Fibroblast of lung (primary cell): ENCODE measurements at regions not wholly inside any gene's neighbourhood (a gene's known extent, or its start where the extent isn't known, plus 50 kb on each side); places are given as distances from the start of the nearest gene placed in this dataset.
A peak's percentile ranks its signal among the peaks of the same experiment; 100 is the strongest.

Experiments
- DNase-seq, 2 donors: peaks; one replicate each; pipeline versions ENCODE4 v3.0.0 to v3.0.0-alpha.2; 2010; ENCODE audit warnings: low read depth in 2 of 2
- H2AFZ ChIP-seq: 2 replicates; pipeline ENCODE4 v1.5.1; 2012; ENCODE audit warnings: low read length, control low read depth, inconsistent platforms
- H3K27ac ChIP-seq: 2 replicates; pipeline ENCODE4 v1.5.1; 2011; ENCODE audit warnings: low read length, control low read depth; ENCODE audit not compliant: insufficient read depth
- H3K27me3 ChIP-seq: 2 replicates; pipeline ENCODE4 v1.5.1; 2011; ENCODE audit warnings: mild to moderate bottlenecking, low read length; ENCODE audit not compliant: control insufficient read depth, insufficient read depth
- H3K36me3 ChIP-seq: 2 replicates; pipeline ENCODE4 v1.5.1; 2011; ENCODE audit warnings: low read length; ENCODE audit not compliant: control insufficient read depth, insufficient read depth
- H3K4me1 ChIP-seq: 2 replicates; pipeline ENCODE4 v1.5.1; 2011; ENCODE audit warnings: low read length; ENCODE audit not compliant: control insufficient read depth, insufficient read depth; ENCODE audit errors: extremely low read depth
- H3K4me2 ChIP-seq: 2 replicates; pipeline ENCODE4 v1.5.1; 2011; ENCODE audit warnings: low read length, control low read depth; ENCODE audit not compliant: insufficient read depth; ENCODE audit errors: extremely low read depth
- H3K4me3 ChIP-seq, 4 experiments: fragments of 200-600 bp in 1 of 4; sonication (generic) in 1 of 4; replicated peaks in 1 of 4; 2 replicates each; pipeline ENCODE4 v1.5.1; 2011 to 2016; ENCODE audit warnings: low read length in 4 of 4, low read depth in 3 of 4, mild to moderate bottlenecking in 3 of 4, control low read depth in 2 of 4, inconsistent platforms in 1 of 4, mixed read lengths in 1 of 4; ENCODE audit not compliant: insufficient read depth in 1 of 4; ENCODE audit errors: control extremely low read depth in 1 of 4
- H3K79me2 ChIP-seq: 2 replicates; pipeline ENCODE4 v1.5.1; 2012; ENCODE audit warnings: mild to moderate bottlenecking, low read length, inconsistent platforms; ENCODE audit not compliant: control insufficient read depth, insufficient read depth
- H3K9ac ChIP-seq: 2 replicates; pipeline ENCODE4 v1.5.1; 2011; ENCODE audit warnings: mild to moderate bottlenecking, low read length, control low read depth; ENCODE audit not compliant: insufficient read depth
- H3K9me3 ChIP-seq: 2 replicates; pipeline ENCODE4 v1.5.1; 2012; ENCODE audit warnings: low read depth, low read length; ENCODE audit not compliant: control insufficient read depth, insufficient read depth
- H4K20me1 ChIP-seq: 2 replicates; pipeline ENCODE4 v1.5.1; 2011; ENCODE audit warnings: low read length; ENCODE audit not compliant: control insufficient read depth, insufficient read depth; ENCODE audit errors: extremely low read depth
- EZH2 ChIP-seq: IDR thresholded peaks from 2 replicates; pipeline ENCODE4 v1.5.1; 2012; ENCODE audit warnings: low read length, control low read depth, mild to moderate bottlenecking; ENCODE audit errors: missing control alignments
- TF ChIP-seq, protein P1 (sequence below), 2 donors: IDR thresholded peaks in 1 of 2; conservative IDR thresholded peaks in 1 of 2; 1 replicate in 1 of 2; 2 replicates in 1 of 2; pipeline ENCODE4 v1.5.1; 2011 to 2012; ENCODE audit warnings: low read length in 2 of 2, control low read depth in 1 of 2, inconsistent platforms in 1 of 2, low read depth in 1 of 2, mild to moderate bottlenecking in 1 of 2

DNA sequence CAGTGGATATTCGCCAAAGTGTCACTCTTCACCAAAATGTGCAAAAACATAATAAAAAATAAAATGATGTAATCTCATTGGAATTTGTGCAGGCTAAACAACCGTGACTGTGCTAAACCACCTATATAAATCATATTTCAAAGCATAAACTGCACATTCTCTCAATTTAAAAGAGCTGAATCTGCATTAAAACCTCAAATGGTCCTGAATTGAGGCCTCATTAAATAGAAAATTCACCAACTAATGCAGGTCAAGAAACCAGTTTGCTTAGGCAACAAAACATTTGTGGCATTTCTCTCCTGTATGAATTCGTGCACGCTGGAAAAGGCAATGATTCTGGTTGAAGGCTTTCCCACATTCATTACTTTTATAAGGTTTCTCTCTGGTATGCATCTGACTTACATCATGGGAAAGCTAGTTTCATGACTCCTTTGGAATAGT is 80.1 kb upstream of the IFNG-AS1 start:
- Histone ChIP-seq H3K36me3 (no peaks in the 10 kb centered on the region), H3K4me2 (no peak overlapping the region), H3K4me3 (no peak overlapping the region), H3K9me3 (no peaks in the 10 kb centered on the region), H3K4me1 (peaks cover 8% of the 10 kb centered on the region), H3K27me3 (no peaks in the 10 kb centered on the region), H4K20me1 (no peaks in the 10 kb centered on the region), H3K79me2 (no peaks in the 10 kb centered on the region), H3K9ac (no peak overlapping the region), H2AFZ (no peak overlapping the region), H3K27ac (no peak overlapping the region)
- peak; percentile 12 to 94 for DNase-seq
- TF ChIP-seq EZH2, result no peak
- TF ChIP-seq, protein P1, sequence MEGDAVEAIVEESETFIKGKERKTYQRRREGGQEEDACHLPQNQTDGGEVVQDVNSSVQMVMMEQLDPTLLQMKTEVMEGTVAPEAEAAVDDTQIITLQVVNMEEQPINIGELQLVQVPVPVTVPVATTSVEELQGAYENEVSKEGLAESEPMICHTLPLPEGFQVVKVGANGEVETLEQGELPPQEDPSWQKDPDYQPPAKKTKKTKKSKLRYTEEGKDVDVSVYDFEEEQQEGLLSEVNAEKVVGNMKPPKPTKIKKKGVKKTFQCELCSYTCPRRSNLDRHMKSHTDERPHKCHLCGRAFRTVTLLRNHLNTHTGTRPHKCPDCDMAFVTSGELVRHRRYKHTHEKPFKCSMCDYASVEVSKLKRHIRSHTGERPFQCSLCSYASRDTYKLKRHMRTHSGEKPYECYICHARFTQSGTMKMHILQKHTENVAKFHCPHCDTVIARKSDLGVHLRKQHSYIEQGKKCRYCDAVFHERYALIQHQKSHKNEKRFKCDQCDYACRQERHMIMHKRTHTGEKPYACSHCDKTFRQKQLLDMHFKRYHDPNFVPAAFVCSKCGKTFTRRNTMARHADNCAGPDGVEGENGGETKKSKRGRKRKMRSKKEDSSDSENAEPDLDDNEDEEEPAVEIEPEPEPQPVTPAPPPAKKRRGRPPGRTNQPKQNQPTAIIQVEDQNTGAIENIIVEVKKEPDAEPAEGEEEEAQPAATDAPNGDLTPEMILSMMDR (conservative IDR thresholded peaks at IDR 0.05 in 1 of 2, IDR thresholded peaks at IDR 0.05 in 1 of 2; ENCODE audit: low read depth in 1 of 2, low read length in 2 of 2), result no peak

DNA sequence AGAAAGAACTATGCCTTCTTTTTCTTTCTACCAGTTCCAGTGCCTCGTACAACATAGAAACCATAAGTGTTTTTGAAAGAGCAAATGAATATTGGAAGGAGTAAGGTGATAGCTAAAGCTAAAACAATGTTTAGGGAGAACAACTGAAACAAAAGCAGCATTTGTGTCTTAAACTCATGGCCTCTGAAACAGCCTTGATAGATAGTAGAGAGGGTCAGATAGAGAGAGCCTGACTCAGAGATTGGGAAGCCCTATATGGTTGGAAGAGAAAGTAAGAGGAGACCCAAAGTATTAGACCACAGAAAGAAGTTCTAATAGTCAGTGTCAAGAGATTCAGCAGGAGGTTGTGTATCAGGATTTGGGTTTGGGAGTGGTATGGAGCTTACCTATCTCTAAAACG is 79.6 kb upstream of the IFNG-AS1 start:
- peak overlapping the region; percentile 70 for H3K27ac ChIP-seq
- DNase-seq, result peak in 1 of 2 donors; percentile 69
- no peaks in the 10 kb centered on the region for H3K27me3 ChIP-seq
- TF ChIP-seq, protein P1 (conservative IDR thresholded peaks at IDR 0.05 in 1 of 2, IDR thresholded peaks at IDR 0.05 in 1 of 2; ENCODE audit: low read depth in 1 of 2, low read length in 2 of 2), result no peak
- TF ChIP-seq EZH2, result no peak
- H3K79me2 ChIP-seq, result no peaks in the 10 kb centered on the region
- H3K4me3 ChIP-seq, result no peak overlapping the region
- H3K9ac ChIP-seq, result no peak overlapping the region
- H3K36me3 ChIP-seq, result no peaks in the 10 kb centered on the region
- no peak overlapping the region for H3K4me2 ChIP-seq
- H3K9me3 ChIP-seq, result no peaks in the 10 kb centered on the region
- H2AFZ ChIP-seq, result no peak overlapping the region
- H3K4me1 ChIP-seq, result peaks cover 8% of the 10 kb centered on the region
- no peaks in the 10 kb centered on the region for H4K20me1 ChIP-seq

DNA sequence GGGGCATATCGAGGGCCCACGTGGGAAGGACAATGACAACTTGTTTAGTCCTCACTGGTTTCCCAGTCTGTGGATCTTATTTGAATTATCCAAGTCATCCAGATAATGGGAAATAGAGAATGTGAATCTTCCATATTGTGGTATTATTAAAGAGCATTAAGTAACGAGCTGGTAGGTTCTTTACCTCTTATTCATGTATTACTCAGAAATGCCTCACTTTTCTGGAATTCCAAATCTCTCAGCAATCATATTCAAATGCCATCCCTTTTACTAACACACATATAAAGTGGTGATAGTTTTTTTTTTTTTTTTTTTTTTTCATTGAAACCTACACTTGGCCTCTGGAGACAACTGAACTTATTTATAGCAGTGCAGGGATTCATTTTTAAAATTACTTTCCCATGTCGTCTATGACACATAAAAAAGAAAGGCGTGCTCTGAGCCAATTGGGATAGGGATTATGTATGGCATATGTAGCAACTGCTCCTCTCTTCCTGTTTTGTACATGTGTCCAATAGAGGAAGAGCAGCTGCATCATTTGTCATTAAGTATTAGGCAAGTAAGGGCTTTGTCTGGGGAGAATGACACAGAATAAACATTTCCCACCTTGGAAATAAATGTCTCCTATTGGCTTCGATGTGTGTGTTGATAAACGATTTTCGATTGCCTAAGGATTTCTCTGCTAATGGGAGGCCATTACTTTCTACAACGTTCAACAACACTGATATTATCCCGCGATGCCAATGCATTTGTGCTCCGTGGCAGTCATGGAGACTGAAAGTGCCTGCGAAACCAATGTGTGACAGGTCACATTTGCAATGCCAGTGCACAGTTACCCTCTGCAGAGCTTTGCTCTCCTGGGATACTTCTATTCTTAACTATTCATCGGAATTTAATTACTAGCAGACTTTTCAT is 78.6 kb upstream of the IFNG-AS1 start:
- no peaks in the 10 kb centered on the region for H4K20me1 ChIP-seq
- H3K27ac ChIP-seq, result peak overlapping the region; percentile 74
- H3K27me3 ChIP-seq, result no peaks in the 10 kb centered on the region
- DNase-seq, result peak; percentile 78 to 98
- no peak overlapping the region for H3K4me3 ChIP-seq
- H3K79me2 ChIP-seq, result no peaks in the 10 kb centered on the region
- no peak overlapping the region for H3K9ac ChIP-seq
- H3K36me3 ChIP-seq, result no peaks in the 10 kb centered on the region
- H3K4me1 ChIP-seq, result peaks cover 8% of the 10 kb centered on the region
- no peak overlapping the region for H3K4me2 ChIP-seq
- no peak overlapping the region for H2AFZ ChIP-seq
- TF ChIP-seq, protein P1 (conservative IDR thresholded peaks at IDR 0.05 in 1 of 2, IDR thresholded peaks at IDR 0.05 in 1 of 2; ENCODE audit: low read depth in 1 of 2, low read length in 2 of 2), result no peak
- no peak for TF ChIP-seq EZH2
- H3K9me3 ChIP-seq, result no peaks in the 10 kb centered on the region
